ENCODE measurements at regions not wholly inside any gene's neighbourhood (a gene's known extent, or its start where the extent isn't known, plus 50 kb on each side); places are given as distances from the start of the nearest gene placed in this dataset.

- TF ChIP-seq CTCF (conservative IDR thresholded peaks at IDR 0.05; ENCODE audit: low read length) (no peak), EZH2phosphoT487 (IDR thresholded peaks at IDR 0.05; ENCODE audit: borderline replicate concordance, low read depth, low read length) (no peak)
Observed at GRCh38 chr16:26715969-26716368, 350.8 kb upstream of the C16orf82 start.
